Astrocyte of the hippocampus (primary cell): ENCODE measurements at regions not wholly inside any gene's neighbourhood (a gene's known extent, or its start where the extent isn't known, plus 50 kb on each side); places are given as distances from the start of the nearest gene placed in this dataset.
"Not testable (repeated sequence)": the region's sequence is repeated elsewhere in the genome, so short reads cannot be mapped to it uniquely, and the experiment has no call there.

Experiments
- DNase-seq: peaks from one replicate; pipeline ENCODE4 v3.0.0; 2011; ENCODE audit warnings: low read depth, low spot score

GRCh38 chr7:112937651-112938415 is 147.6 kb upstream of the TMEM168 start:
- DNase-seq = peak; percentile 15

- DNase-seq = no peak
Measured at GRCh38 chr7:112933598-112933997, 143.4 kb upstream of the TMEM168 start.

- peak; percentile 82 for DNase-seq
Measured at GRCh38 chr7:112930787-112931186, 140.6 kb upstream of the TMEM168 start.

GRCh38 chr7:112929421-112929820 is 139.2 kb upstream of the TMEM168 start:
- DNase-seq = no peak

- no peak for DNase-seq
Measured at GRCh38 chr7:112926018-112926417, 135.8 kb upstream of the TMEM168 start.

GRCh38 chr7:112922546-112922945 is 132.4 kb upstream of the TMEM168 start:
- DNase-seq = not testable (repeated sequence)

GRCh38 chr7:112916431-112916830 is 126.2 kb upstream of the TMEM168 start:
- not testable (repeated sequence) for DNase-seq

GRCh38 chr7:112908086-112908485 is 117.9 kb upstream of the TMEM168 start:
- peak; percentile 51 for DNase-seq

GRCh38 chr7:112907658-112908057 is 117.5 kb upstream of the TMEM168 start:
- DNase-seq = no peak

- DNase-seq = no peak
Measured at GRCh38 chr7:112905950-112906349, 115.8 kb upstream of the TMEM168 start.

GRCh38 chr7:112905413-112905812 is 115.2 kb upstream of the TMEM168 start:
- no peak for DNase-seq

GRCh38 chr7:112898432-112899290 is 108.5 kb upstream of the TMEM168 start:
- DNase-seq = peak; percentile 82

- no peak for DNase-seq
Measured at GRCh38 chr7:112897839-112898431, 107.7 kb upstream of the TMEM168 start.

GRCh38 chr7:112896026-112896601 is 105.9 kb upstream of the TMEM168 start:
- DNase-seq = no peak

- DNase-seq = no peak
Measured at GRCh38 chr7:112892263-112892662, 102.1 kb upstream of the TMEM168 start.

GRCh38 chr7:112891698-112892097 is 101.5 kb upstream of the TMEM168 start:
- no peak for DNase-seq

GRCh38 chr7:112889834-112890438 is 99.7 kb upstream of the TMEM168 start:
- DNase-seq = no peak

GRCh38 chr7:112889268-112889667 is 99.1 kb upstream of the TMEM168 start:
- no peak for DNase-seq

- no peak for DNase-seq
Measured at GRCh38 chr7:112888781-112889180, 98.6 kb upstream of the TMEM168 start.

GRCh38 chr7:112887976-112888375 is 97.8 kb upstream of the TMEM168 start:
- DNase-seq = no peak

GRCh38 chr7:112887337-112887736 is 97.1 kb upstream of the TMEM168 start:
- no peak for DNase-seq

GRCh38 chr7:112886208-112886607 is 96.0 kb upstream of the TMEM168 start:
- DNase-seq = no peak
